H1 (cell line): ENCODE measurements at regions not wholly inside any gene's neighbourhood (a gene's known extent, or its start where the extent isn't known, plus 50 kb on each side); places are given as distances from the start of the nearest gene placed in this dataset.

ENCODE experiments used
- CTCF ChIA-PET: fragments of 300-600 bp; sonication (Branson Sonifier 250); formaldehyde crosslinking; loops from one replicate; lab custom pipeline; 2021; ENCODE audit not compliant: partially characterized antibody; lab: Charles Lee
- POLR2A ChIA-PET: fragments of 300-600 bp; sonication (Branson Sonifier 250); formaldehyde crosslinking; loops from one replicate; lab custom pipeline; 2021; ENCODE audit warnings: inconsistent platforms; ENCODE audit not compliant: partially characterized antibody; lab: Charles Lee
- DNase-seq, 2 experiments: peaks; one replicate each; pipeline versions ENCODE4 v3.0.0 to v3.0.0-alpha.2; 2010 to 2022; ENCODE audit warnings: low spot score in 2 of 2, low read depth in 1 of 2, mixed read lengths in 1 of 2
- FAIRE-seq: peaks from 2 replicates; lab custom pipeline; 2011; peaks lifted over from hg19 to GRCh38; lab: Jason Lieb, UNC
- H2AFZ ChIP-seq: 2 replicates; pipeline ENCODE4 v1.8.1; 2012; ENCODE audit warnings: low read length, inconsistent platforms
- H2AK5ac ChIP-seq: 2 replicates; pipeline ENCODE4 v1.6.1; 2013; ENCODE audit warnings: low read depth, low read length
- H2BK120ac ChIP-seq: replicated peaks from 2 replicates; pipeline ENCODE3; 2013; ENCODE audit warnings: low read depth, low read length, inconsistent platforms
- H2BK12ac ChIP-seq: 2 replicates; pipeline ENCODE4 v1.6.1; 2013; ENCODE audit warnings: low read depth, low read length
- H2BK15ac ChIP-seq: 2 replicates; pipeline ENCODE4 v1.6.1; 2013; ENCODE audit warnings: low read length
- H2BK20ac ChIP-seq: 2 replicates; pipeline ENCODE4 v1.6.1; 2013; ENCODE audit warnings: low read length
- H2BK5ac ChIP-seq: 2 replicates; pipeline ENCODE4 v1.6.1; 2013; ENCODE audit warnings: low read depth, low read length
- H3K14ac ChIP-seq: 2 replicates; pipeline ENCODE4 v1.6.1; 2013; ENCODE audit warnings: inconsistent platforms; ENCODE audit not compliant: insufficient read length
- H3K18ac ChIP-seq: 2 replicates; pipeline ENCODE4 v1.6.1; 2013; ENCODE audit warnings: low read length; ENCODE audit errors: extremely low read depth
- H3K23ac ChIP-seq: 2 replicates; pipeline ENCODE4 v1.6.1; 2013; ENCODE audit warnings: inconsistent platforms; ENCODE audit not compliant: insufficient read length
- H3K23me2 ChIP-seq: 2 replicates; pipeline ENCODE4 v1.6.1; 2013; ENCODE audit warnings: low read depth, low read length
- H3K27ac ChIP-seq: 2 replicates; pipeline ENCODE4 v1.6.1; 2011; ENCODE audit warnings: low read depth, low read length, inconsistent platforms
- H3K27me3 ChIP-seq, 4 experiments: replicated peaks in 1 of 4; 1 replicate in 1 of 4; 2 replicates in 3 of 4; pipeline versions ENCODE4 v1.6.1 to v1.8.1; 2011 to 2013; ENCODE audit warnings: low read length in 3 of 4, mild to moderate bottlenecking in 3 of 4, inconsistent platforms in 2 of 4, mixed read lengths in 2 of 4, moderate library complexity in 1 of 4; ENCODE audit not compliant: control insufficient read depth in 3 of 4, insufficient read depth in 3 of 4; ENCODE audit errors: extremely low read depth in 1 of 4
- H3K36me3 ChIP-seq, 4 experiments: 2 replicates each; pipeline versions ENCODE4 v1.6.1 to v1.8.1; 2011 to 2013; ENCODE audit warnings: mild to moderate bottlenecking in 4 of 4, low read length in 3 of 4, moderate library complexity in 2 of 4, control low read depth in 1 of 4, inconsistent platforms in 1 of 4; ENCODE audit not compliant: insufficient read depth in 4 of 4, control insufficient read depth in 2 of 4
- H3K4ac ChIP-seq: replicated peaks from 2 replicates; pipeline ENCODE3; 2013; ENCODE audit warnings: low read length, low read depth, mixed read lengths, inconsistent platforms; ENCODE audit not compliant: insufficient read length
- H3K4me1 ChIP-seq, 4 experiments: replicated peaks in 1 of 4; 1 replicate in 1 of 4; 2 replicates in 3 of 4; pipeline versions ENCODE4 v1.6.1 to v1.8.1; 2011 to 2013; ENCODE audit warnings: low read length in 3 of 4, inconsistent platforms in 2 of 4, mixed read lengths in 1 of 4; ENCODE audit not compliant: insufficient read depth in 4 of 4, control insufficient read depth in 3 of 4
- H3K4me2 ChIP-seq, 2 experiments: 2 replicates each; pipeline versions ENCODE4 v1.6.1 to v1.8.1; 2011 to 2013; ENCODE audit warnings: low read depth in 2 of 2, low read length in 2 of 2, control low read depth in 1 of 2, inconsistent platforms in 1 of 2, mild to moderate bottlenecking in 1 of 2; ENCODE audit not compliant: insufficient read depth in 1 of 2
- H3K4me3 ChIP-seq, 4 experiments: fragments of 200-600, 300-600 bp in 1 of 4; sonication (generic), shearing (Covaris generic), sonication (Bioruptor Twin) in 1 of 4; 2 replicates each; pipeline versions ENCODE4 v1.5.1 to v1.8.1; 2011 to 2016; ENCODE audit warnings: low read length in 4 of 4, low read depth in 3 of 4, control low read depth in 2 of 4, inconsistent platforms in 2 of 4, mild to moderate bottlenecking in 2 of 4, mixed read lengths in 1 of 4, moderate library complexity in 1 of 4; ENCODE audit not compliant: insufficient read depth in 2 of 4; ENCODE audit errors: extremely low read depth in 1 of 4
- H3K56ac ChIP-seq: replicated peaks from 2 replicates; pipeline ENCODE3; 2013; ENCODE audit warnings: low read depth, mild to moderate bottlenecking, mixed read lengths, low read length, inconsistent platforms; ENCODE audit not compliant: insufficient read length
- H3K79me1 ChIP-seq: 2 replicates; pipeline ENCODE4 v1.6.1; 2013; ENCODE audit warnings: low read depth, low read length, control low read depth
- H3K79me2 ChIP-seq, 2 experiments: 2 replicates each; pipeline versions ENCODE4 v1.6.1 to v1.8.1; 2012 to 2013; ENCODE audit warnings: low read length in 2 of 2, mild to moderate bottlenecking in 2 of 2, inconsistent platforms in 1 of 2; ENCODE audit not compliant: insufficient read depth in 2 of 2, control insufficient read depth in 1 of 2
- H3K9ac ChIP-seq, 4 experiments: replicated peaks in 1 of 4; 1 replicate in 1 of 4; 2 replicates in 3 of 4; pipeline versions ENCODE4 v1.6.1 to v1.8.1; 2011 to 2013; ENCODE audit warnings: low read depth in 3 of 4, low read length in 3 of 4, control low read depth in 2 of 4, mild to moderate bottlenecking in 2 of 4, moderate library complexity in 2 of 4, inconsistent platforms in 1 of 4; ENCODE audit errors: extremely low read depth in 1 of 4
- H3K9me3 ChIP-seq, 2 experiments: 2 replicates each; pipeline versions ENCODE4 v1.6.1 to v1.8.1; 2012 to 2013; ENCODE audit warnings: mild to moderate bottlenecking in 2 of 2, moderate library complexity in 2 of 2, control low read depth in 1 of 2, inconsistent platforms in 1 of 2, low read depth in 1 of 2, low read length in 1 of 2, mixed read lengths in 1 of 2; ENCODE audit not compliant: insufficient read depth in 2 of 2
- H4K20me1 ChIP-seq, 2 experiments: replicated peaks in 1 of 2; 2 replicates each; pipeline versions ENCODE3 to v1.8.1; 2011 to 2013; ENCODE audit warnings: inconsistent platforms in 2 of 2, low read length in 2 of 2, mild to moderate bottlenecking in 1 of 2; ENCODE audit not compliant: insufficient read depth in 2 of 2, control insufficient read depth in 1 of 2
- H4K5ac ChIP-seq: 2 replicates; pipeline ENCODE4 v1.6.1; 2013; ENCODE audit warnings: low read length, low read depth, mixed read lengths, inconsistent platforms; ENCODE audit not compliant: insufficient read length
- H4K8ac ChIP-seq: 2 replicates; pipeline ENCODE4 v1.8.0; 2013; ENCODE audit warnings: mild to moderate bottlenecking, moderate library complexity, low read length, inconsistent platforms; ENCODE audit not compliant: insufficient read depth; ENCODE audit errors: extremely low read depth
- H4K91ac ChIP-seq: replicated peaks from 2 replicates; pipeline ENCODE3; 2013; ENCODE audit warnings: low read length, mixed read lengths, inconsistent platforms; ENCODE audit not compliant: insufficient read length
- CTBP2 ChIP-seq: IDR thresholded peaks from 2 replicates; pipeline ENCODE4 v1.7.0; 2011; ENCODE audit warnings: borderline replicate concordance, mild to moderate bottlenecking, moderate library complexity, mixed read lengths, low read length; ENCODE audit not compliant: insufficient read depth, insufficient read length
- EZH2 ChIP-seq: fragments of 200-600 bp; sonication (generic); IDR thresholded peaks from 2 replicates; pipeline ENCODE4 v1.7.1; 2012; ENCODE audit warnings: low read depth, mild to moderate bottlenecking, moderate library complexity, low read length, inconsistent platforms; ENCODE audit not compliant: severe bottlenecking
- HDAC6 ChIP-seq: IDR thresholded peaks from one replicate; pipeline ENCODE4 v1.7.1; 2012; ENCODE audit warnings: low read depth, mild to moderate bottlenecking, inconsistent platforms, low read length, moderate library complexity
- KDM1A ChIP-seq: fragments of 200-600, 300-600 bp; sonication (generic); IDR thresholded peaks from 2 replicates; pipeline ENCODE4 v1.7.1; 2016; ENCODE audit warnings: mild to moderate bottlenecking, low read length, borderline replicate concordance
- KDM5A ChIP-seq: fragments of 200-600 bp; IDR thresholded peaks from 2 replicates; pipeline ENCODE4 v1.7.1; 2012; ENCODE audit warnings: mild to moderate bottlenecking, low read length, inconsistent platforms, mixed read lengths
- NANOG ChIP-seq: IDR thresholded peaks from 2 replicates; pipeline ENCODE4 v1.6.1; 2011; ENCODE audit warnings: low read length, low read depth, mild to moderate bottlenecking, inconsistent platforms; ENCODE audit not compliant: insufficient read depth, poor library complexity, severe bottlenecking
- POLR2AphosphoS5 ChIP-seq: IDR thresholded peaks from 2 replicates; pipeline ENCODE4 v1.6.1; 2011; ENCODE audit warnings: low read depth, low read length
- SIX5 ChIP-seq: IDR thresholded peaks from 2 replicates; pipeline ENCODE4 v1.6.1; 2011; ENCODE audit warnings: mild to moderate bottlenecking, low read depth, low read length
- SP1 ChIP-seq: IDR thresholded peaks from 2 replicates; pipeline ENCODE4 v1.6.1; 2011; ENCODE audit warnings: low read depth, low read length
- SP4 ChIP-seq: IDR thresholded peaks from 2 replicates; pipeline ENCODE4 v1.6.1; 2012; ENCODE audit warnings: low read length, inconsistent platforms
- TAF7 ChIP-seq: optimal IDR thresholded peaks from 2 replicates; pipeline ENCODE3; 2011; ENCODE audit warnings: low read depth, mild to moderate bottlenecking, inconsistent platforms, low read length, moderate library complexity, borderline replicate concordance
- TCF12 ChIP-seq: IDR thresholded peaks from 2 replicates; pipeline ENCODE4 v1.6.1; 2011; ENCODE audit warnings: low read depth, mild to moderate bottlenecking, low read length
- WGBS, 2 experiments: shearing (Covaris generic) in 1 of 2; methylation state at CpG; one replicate each; pipeline versions ENCODE4 v1.1.6 to v1.1.7; 2013 to 2015; ENCODE audit warnings: low lambda C conversion rate in 2 of 2, mixed read lengths in 2 of 2, inconsistent platforms in 1 of 2, low coverage in 1 of 2, missing lambda C conversion rate in 1 of 2; ENCODE audit not compliant: insufficient replicate concordance in 2 of 2, insufficient coverage in 1 of 2, insufficient read length in 1 of 2; ENCODE audit errors: extremely low coverage in 1 of 2, missing lambda C conversion rate in 1 of 2; 5-methylcytosine and 5-hydroxymethylcytosine counted together

DNA sequence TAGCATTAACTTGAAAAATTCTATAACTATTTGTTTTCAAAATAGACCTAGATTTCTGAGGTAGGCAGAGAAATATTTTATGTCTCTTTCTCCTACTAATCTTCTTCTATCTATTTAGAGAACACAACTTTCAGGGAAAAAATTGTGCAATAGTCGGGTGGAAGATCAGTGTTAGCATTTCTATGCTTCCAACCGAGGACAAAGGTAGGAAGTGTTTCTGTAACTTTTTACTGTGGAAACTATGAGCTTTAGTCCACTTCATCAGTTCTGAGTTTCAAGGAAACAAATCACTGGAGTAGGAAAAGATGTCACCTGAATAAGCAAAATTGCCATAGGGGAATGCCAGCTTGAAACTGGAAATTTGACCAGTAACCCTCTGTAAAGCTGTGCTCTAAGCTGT, 207.7 kb upstream of the CTAGE1 start:
- no peak overlapping the region for H3K4me3 ChIP-seq
- no peak overlapping the region for H4K8ac ChIP-seq
- H2BK20ac ChIP-seq = no peak overlapping the region
- 96% methylated on average over 2 of the region's 2 CpGs; no CpG with 5 or more reads in 1 of the 2 experiments for WGBS, 2 experiments
- DNase-seq (no peak), FAIRE-seq (no peak)
- H3K79me1 ChIP-seq = no peaks in the 10 kb centered on the region
- H3K36me3 ChIP-seq = no peaks in the 10 kb centered on the region
- H3K27me3 ChIP-seq = no peaks in the 10 kb centered on the region
- no peak overlapping the region for H2BK12ac ChIP-seq
- no peaks in the 10 kb centered on the region for H4K20me1 ChIP-seq
- H3K4me1 ChIP-seq = no peaks in the 10 kb centered on the region
- H4K5ac ChIP-seq = no peak overlapping the region
- no peak overlapping the region for H4K91ac ChIP-seq
- H2BK15ac ChIP-seq = no peak overlapping the region
- no peak overlapping the region for H3K18ac ChIP-seq
- H3K56ac ChIP-seq = no peak overlapping the region
- POLR2A ChIA-PET = no interaction called here
- H3K14ac ChIP-seq = no peak overlapping the region
- H3K23ac ChIP-seq = no peak overlapping the region
- H3K27ac ChIP-seq = no peak overlapping the region
- no peak overlapping the region for H2AFZ ChIP-seq
- H3K23me2 ChIP-seq = no peaks in the 10 kb centered on the region
- no peak overlapping the region for H3K4me2 ChIP-seq
- no peak overlapping the region for H2AK5ac ChIP-seq
- H3K79me2 ChIP-seq = no peaks in the 10 kb centered on the region
- TF ChIP-seq SP4 (no peak), TCF12 (no peak), SIX5 (no peak), NANOG (no peak), TAF7 (no peak), KDM1A (no peak), CTBP2 (no peak), SP1 (no peak), KDM5A (no peak), EZH2 (no peak), HDAC6 (no peak), POLR2AphosphoS5 (no peak)
- no peak overlapping the region for H2BK120ac ChIP-seq
- H3K9me3 ChIP-seq = no peaks in the 10 kb centered on the region
- CTCF ChIA-PET = interaction anchor here (0.7 to 1.1 kb wide), 2 partner anchors 10 to 1590 kb away, joined by 3 to 4 read pairs; no protein-coding TSS in a partner anchor
- H3K9ac ChIP-seq = no peak overlapping the region
- H2BK5ac ChIP-seq = no peak overlapping the region
- no peak overlapping the region for H3K4ac ChIP-seq
